ENCODE measurements at regions not wholly inside any gene's neighbourhood (a gene's known extent, or its start where the extent isn't known, plus 50 kb on each side); places are given as distances from the start of the nearest gene placed in this dataset.

GRCh38 chr20:2237059-2237458 is 58.7 kb upstream of the TGM3 start:
- DNase-seq, result no peak

GRCh38 chr20:2238601-2239000 is 57.2 kb upstream of the TGM3 start:
- no peak for DNase-seq

- no peak for DNase-seq
Observed at GRCh38 chr20:2240835-2241234, 55.0 kb upstream of the TGM3 start.

GRCh38 chr20:2242678-2243077 is 53.1 kb upstream of the TGM3 start:
- DNase-seq, result no peak

GRCh38 chr20:2244523-2244922 is 51.3 kb upstream of the TGM3 start:
- DNase-seq, result no peak

GRCh38 chr20:2244993-2245392 is 50.8 kb upstream of the TGM3 start:
- DNase-seq, result no peak

- DNase-seq, result no peak
Observed at GRCh38 chr20:2245637-2246036, 50.2 kb upstream of the TGM3 start.
